ENCODE measurements at regions not wholly inside any gene's neighbourhood (a gene's known extent, or its start where the extent isn't known, plus 50 kb on each side); places are given as distances from the start of the nearest gene placed in this dataset.

DNA sequence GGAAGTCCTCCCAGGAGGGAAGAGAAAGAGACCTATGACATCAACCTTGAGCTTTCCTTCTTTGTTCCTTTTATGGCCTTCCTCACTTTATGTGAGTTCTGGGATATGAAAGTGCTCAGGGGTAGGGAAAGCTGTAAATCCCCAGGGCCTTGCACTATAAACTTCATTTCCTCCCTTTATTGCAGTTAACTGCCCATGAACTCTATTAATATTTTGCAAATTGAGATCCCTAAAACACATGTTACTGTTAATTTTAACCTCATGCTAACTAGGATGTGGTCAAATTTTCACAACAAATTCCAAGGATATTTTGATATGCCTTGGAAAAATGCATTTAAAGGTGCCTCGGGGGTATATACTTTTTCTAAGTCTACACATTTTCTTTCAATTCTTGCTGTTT lies 359.9 kb downstream of the OSR1 start:
- Histone ChIP-seq H3K27me3 (no peaks in the 10 kb centered on the region), H3K36me3 (no peaks in the 10 kb centered on the region), H3K9me3 (no peaks in the 10 kb centered on the region), H3K4me3 (no peak overlapping the region), H3K4me1 (no peaks in the 10 kb centered on the region), H3K27ac (no peak overlapping the region)
- WGBS, 2 donors, result 66 to 69% methylated on average over 1 of the region's 1 CpG
- TF ChIP-seq, protein P1, sequence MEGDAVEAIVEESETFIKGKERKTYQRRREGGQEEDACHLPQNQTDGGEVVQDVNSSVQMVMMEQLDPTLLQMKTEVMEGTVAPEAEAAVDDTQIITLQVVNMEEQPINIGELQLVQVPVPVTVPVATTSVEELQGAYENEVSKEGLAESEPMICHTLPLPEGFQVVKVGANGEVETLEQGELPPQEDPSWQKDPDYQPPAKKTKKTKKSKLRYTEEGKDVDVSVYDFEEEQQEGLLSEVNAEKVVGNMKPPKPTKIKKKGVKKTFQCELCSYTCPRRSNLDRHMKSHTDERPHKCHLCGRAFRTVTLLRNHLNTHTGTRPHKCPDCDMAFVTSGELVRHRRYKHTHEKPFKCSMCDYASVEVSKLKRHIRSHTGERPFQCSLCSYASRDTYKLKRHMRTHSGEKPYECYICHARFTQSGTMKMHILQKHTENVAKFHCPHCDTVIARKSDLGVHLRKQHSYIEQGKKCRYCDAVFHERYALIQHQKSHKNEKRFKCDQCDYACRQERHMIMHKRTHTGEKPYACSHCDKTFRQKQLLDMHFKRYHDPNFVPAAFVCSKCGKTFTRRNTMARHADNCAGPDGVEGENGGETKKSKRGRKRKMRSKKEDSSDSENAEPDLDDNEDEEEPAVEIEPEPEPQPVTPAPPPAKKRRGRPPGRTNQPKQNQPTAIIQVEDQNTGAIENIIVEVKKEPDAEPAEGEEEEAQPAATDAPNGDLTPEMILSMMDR (IDR thresholded peaks at IDR 0.05), result no peak
- ATAC-seq (no peak), DNase-seq (no peak)
- intact Hi-C loops (cut with DNase I), result loop anchor here in 1 of 10 donors (10.0 kb wide), 1 partner anchor 356 kb away; the partner anchor contains the start of gene OSR1

DNA sequence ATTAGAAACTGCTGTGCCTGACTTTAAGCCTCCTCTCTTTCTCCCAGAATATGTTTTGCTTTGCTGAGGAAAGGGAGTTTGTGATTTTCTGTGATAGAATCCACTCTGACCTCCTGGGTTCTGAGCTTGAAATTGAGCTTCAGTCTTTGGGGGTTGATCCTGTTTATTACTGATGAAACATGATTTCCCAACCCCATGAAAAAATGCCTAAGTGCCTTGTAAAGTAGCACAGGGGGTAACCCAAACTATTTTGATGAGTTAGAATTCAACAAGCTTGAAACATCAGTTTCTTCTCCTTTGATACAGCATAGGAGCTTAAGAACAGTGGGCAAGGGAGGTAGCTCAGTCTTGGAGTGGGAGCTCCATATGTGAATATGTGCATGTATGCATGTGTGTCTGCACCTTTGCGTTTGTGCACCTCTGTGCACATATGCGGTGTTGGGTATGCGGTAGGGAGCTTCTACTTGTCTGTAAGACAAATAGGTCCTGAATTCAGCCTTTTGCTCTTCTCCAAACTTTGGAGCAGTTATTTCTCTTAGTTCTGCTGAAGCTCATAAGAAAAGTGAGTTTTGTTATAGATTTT lies 364.6 kb downstream of the OSR1 start:
- TF ChIP-seq, protein P1 (IDR thresholded peaks at IDR 0.05), result no peak
- peaks cover 0 to 17% (median 12%) of the 10 kb centered on the region in 9 donors for H3K4me1 ChIP-seq
- H3K27me3 ChIP-seq, result no peaks in the 10 kb centered on the region
- intact Hi-C loops (cut with DNase I), result loop anchor here in 3 of 10 donors (5.0 to 10.0 kb wide), 4 partner anchors 38 to 368 kb away; partner anchors contain the start of gene OSR1 (in 1 of the 3)
- no peaks in the 10 kb centered on the region for H3K36me3 ChIP-seq
- no peak overlapping the region for H3K4me3 ChIP-seq
- ATAC-seq (no peak), DNase-seq (no peak)
- WGBS, 2 donors, result 93 to 95% methylated on average over 3 of the region's 3 CpGs
- H3K9me3 ChIP-seq, result no peaks in the 10 kb centered on the region
- H3K27ac ChIP-seq, result no peak overlapping the region

DNA sequence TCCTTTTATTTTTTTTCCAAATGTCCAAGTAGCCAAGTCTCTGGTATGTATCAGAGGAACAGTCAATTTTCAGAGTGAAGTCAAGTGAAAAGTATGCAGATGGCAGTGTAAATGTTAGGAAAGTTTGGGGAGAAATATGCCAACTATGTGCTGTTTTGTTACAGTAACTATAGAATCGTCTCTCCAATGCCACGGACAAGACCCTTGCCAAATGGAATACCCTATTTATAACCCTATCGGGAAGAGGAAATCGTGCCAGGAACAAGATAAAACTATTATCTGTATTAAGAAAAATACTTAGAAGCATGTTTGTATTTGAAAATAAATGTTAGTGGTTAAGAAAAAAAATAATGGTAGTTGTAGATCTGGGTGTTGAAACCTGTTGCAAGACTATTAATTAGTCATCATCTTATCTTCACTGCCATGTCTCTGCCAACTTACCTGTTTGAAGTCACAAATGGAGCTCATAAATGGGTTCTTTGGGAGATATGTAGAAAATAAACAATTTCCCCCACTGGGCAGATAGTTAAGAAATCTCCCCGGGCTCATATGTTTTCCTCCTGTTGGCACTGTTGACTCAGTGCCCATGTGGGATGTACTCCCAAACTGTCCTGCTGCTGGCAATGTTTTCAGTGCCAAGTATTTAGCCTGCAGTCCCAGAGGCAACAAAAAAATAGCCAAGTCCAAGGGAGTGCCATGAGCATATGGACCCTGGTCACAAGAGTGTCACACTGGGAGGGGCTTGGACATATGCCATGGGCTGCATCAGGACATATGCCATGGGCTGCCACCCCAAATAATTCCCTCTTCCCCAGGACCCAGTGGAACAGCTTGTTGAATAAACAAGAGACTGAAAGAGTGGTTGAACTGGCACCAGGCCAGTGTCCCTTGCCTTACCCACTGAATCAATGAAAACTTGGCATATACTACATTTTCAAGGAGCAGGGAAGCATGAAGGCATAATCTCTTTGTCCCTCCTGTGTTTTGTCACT lies 366.9 kb downstream of the OSR1 start:
- TF ChIP-seq, protein P1 (IDR thresholded peaks at IDR 0.05), result no peak
- no peak overlapping the region for H3K27ac ChIP-seq
- WGBS, 2 donors, result 17 to 19% methylated on average over 5 of the region's 5 CpGs

DNA sequence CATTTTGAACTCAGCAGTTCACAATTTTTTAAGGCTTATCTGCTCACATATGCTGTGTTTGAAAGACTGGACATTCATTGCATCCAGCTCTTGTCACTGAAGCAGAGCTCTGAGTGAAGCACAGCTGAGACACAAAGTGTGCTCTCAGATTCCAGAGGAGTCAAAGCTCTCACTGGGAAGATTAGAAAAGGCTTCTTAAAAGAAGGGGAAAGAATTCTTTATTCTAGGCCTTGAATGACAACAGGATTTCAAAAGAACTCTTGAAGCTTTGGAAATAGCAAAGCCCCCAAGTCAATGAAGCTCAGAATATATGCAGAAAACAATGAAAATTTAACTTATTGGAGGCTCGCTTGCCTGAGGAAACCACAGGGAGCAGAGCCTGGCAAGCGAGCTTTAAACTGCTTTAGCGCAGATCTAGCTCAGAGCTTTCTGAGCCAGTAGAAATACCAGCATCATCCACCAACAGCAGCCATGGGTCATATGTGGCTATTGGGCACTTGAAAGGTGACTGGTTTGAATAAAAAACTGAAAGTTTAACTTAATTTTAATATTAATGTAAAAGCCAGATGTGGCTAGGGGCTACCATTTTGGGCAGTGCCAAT lies 369.7 kb downstream of the OSR1 start:
- H3K4me3 ChIP-seq, result no peak overlapping the region
- H3K36me3 ChIP-seq, result no peaks in the 10 kb centered on the region
- intact Hi-C loops (cut with DNase I), result loop anchor here in 4 of 10 donors (5.0 to 10.0 kb wide), 5 partner anchors 244 to 554 kb away; partner anchors contain the start of gene OSR1 (in 2 of the 4)
- peaks cover 0 to 31% (median 17%) of the 10 kb centered on the region in 9 donors for H3K4me1 ChIP-seq
- ATAC-seq (no peak), DNase-seq (no peak)
- no peaks in the 10 kb centered on the region for H3K27me3 ChIP-seq
- no peaks in the 10 kb centered on the region for H3K9me3 ChIP-seq
- 85 to 93% methylated on average over 3 of the region's 3 CpGs for WGBS, 2 donors
- TF ChIP-seq, protein P1 (IDR thresholded peaks at IDR 0.05), result no peak
- peak overlapping the region in 1 of 10 donors; percentile 15 for H3K27ac ChIP-seq

More for the DNA sequence above, 366.9 kb downstream of the OSR1 start:
- no peak overlapping the region for H3K4me3 ChIP-seq
- peaks cover 0 to 31% (median 17%) of the 10 kb centered on the region in 9 donors for H3K4me1 ChIP-seq
- ATAC-seq (peak; percentile 25 to 86 (median 71)), DNase-seq (peak; percentile 9 to 22)
- no peaks in the 10 kb centered on the region for H3K36me3 ChIP-seq
- no peaks in the 10 kb centered on the region for H3K27me3 ChIP-seq
- H3K9me3 ChIP-seq, result no peaks in the 10 kb centered on the region
- intact Hi-C loops (cut with DNase I), result loop anchor here in 3 of 10 donors (5.0 to 10.0 kb wide), 4 partner anchors 41 to 371 kb away; partner anchors contain the start of gene OSR1 (in 1 of the 3)

Measured in heart right ventricle (tissue), 16 donors.